Pancreas (tissue), 10 donors: ENCODE measurements at regions not wholly inside any gene's neighbourhood (a gene's known extent, or its start where the extent isn't known, plus 50 kb on each side); places are given as distances from the start of the nearest gene placed in this dataset.

Experiments used
- ATAC-seq, 4 donors: fragments of 200-7000 bp; cut with Tn5 transposase; one replicate each; pipeline versions ENCODE4 v1.8.0 to v1.9.1; 2020; ENCODE audit warnings: mild to moderate bottlenecking in 4 of 4, moderate library complexity in 4 of 4
- DNase-seq, 6 donors: peaks; one replicate each; pipeline ENCODE4 v3.0.0-alpha.2; 2020
- FAIRE-seq: peaks from 2 replicates; lab custom pipeline; 2012; peaks lifted over from hg19 to GRCh38; lab: Jason Lieb, UNC
- H3K27ac ChIP-seq, 4 donors: fragments of 200-600 bp; sonication (generic); 1 replicate in 3 of 4; 2 replicates in 1 of 4; pipeline versions ENCODE4 v1.5.0 to v1.8.0; 2020
- H3K27me3 ChIP-seq, 4 donors: fragments of 200-600 bp; one replicate each; pipeline ENCODE4 v1.8.0; 2021
- H3K36me3 ChIP-seq, 3 donors: fragments of 200-600 bp; sonication (generic) in 1 of 3; one replicate each; pipeline versions ENCODE4 v1.5.0 to v1.8.0; 2020 to 2021
- H3K4me1 ChIP-seq, 3 donors: fragments of 200-600 bp; one replicate each; pipeline ENCODE4 v1.8.0; 2021
- H3K4me3 ChIP-seq, 4 donors: fragments of 200-600 bp; sonication (generic) in 2 of 4; one replicate each; pipeline versions ENCODE4 v1.5.0 to v1.8.0; 2020 to 2021
- H3K9me3 ChIP-seq, 4 donors: fragments of 200-600 bp; one replicate each; pipeline ENCODE4 v1.8.0; 2021
- WGBS, 2 donors: extraction: QIAGEN DNeasy Blood & Tissue Kit; methylation state at CpG; one replicate each; pipeline ENCODE4 v1.1.7; 2013; 5-methylcytosine and 5-hydroxymethylcytosine counted together
- intact Hi-C, 3 donors: fragments of 100-400 bp; cut with DNase I; formaldehyde crosslinking; loops; one replicate each; pipeline versions ENCODE4 v1.11.1 to v1.14.2; 2022
- TF ChIP-seq, protein P1 (sequence below), 4 donors: fragments of 200-600 bp; sonication (generic) in 3 of 4; IDR thresholded peaks; one replicate each; pipeline versions ENCODE4 v1.5.0 to v1.8.0; 2021; ENCODE audit warnings: antibody characterized with exemption in 4 of 4
- donor health status: healthy with polysubstance abuse.
- donor health status: DM: no; HTN: no; CAD: no; lungs with moderate emphysema.
- donor health status: DM: no; HTN: no; CAD: no.
- donor health status: control.
- donor health status: control.
- donor health status: Bipolar disorder and iron deficiency.
- donor health status: DM: yes; HTN: yes; CAD: no.
- donor health status: DM: no; HTN: no; CAD: no.
- donor health status: DM: no; HTN: no; CAD: no.
- donor health status: DM: yes; HTN: yes; CAD: no.

DNA sequence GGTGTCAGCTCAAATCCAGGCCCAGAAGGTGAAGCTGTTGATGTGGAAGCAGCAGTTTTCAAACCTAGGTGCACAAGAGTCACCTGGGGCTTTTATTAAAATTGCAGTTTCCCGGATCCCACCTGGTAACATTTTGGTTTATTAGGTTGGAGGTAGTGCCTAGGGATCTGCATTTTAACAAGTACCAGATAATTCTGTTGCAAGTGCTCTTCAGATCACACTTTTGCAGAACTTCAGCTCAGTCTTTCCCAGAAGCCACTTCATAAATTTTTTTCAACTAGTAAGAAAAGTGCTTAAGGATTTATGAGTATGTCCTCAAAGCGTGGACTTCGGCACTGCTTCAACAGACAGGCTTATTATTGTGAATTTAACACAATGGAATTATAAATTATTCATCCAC, 213.8 kb downstream of the ADRA2A start:
- no peaks in the 10 kb centered on the region for H3K9me3 ChIP-seq
- FAIRE-seq (no peak), DNase-seq (no peak), ATAC-seq (no peak)
- 84 to 94% methylated on average over 3 of the region's 3 CpGs for WGBS, 2 donors
- H3K36me3 ChIP-seq = no peaks in the 10 kb centered on the region
- H3K27me3 ChIP-seq = no peaks in the 10 kb centered on the region
- intact Hi-C loops = no loop called here
- H3K4me1 ChIP-seq = no peaks in the 10 kb centered on the region
- no peak overlapping the region for H3K27ac ChIP-seq
- H3K4me3 ChIP-seq = no peak overlapping the region
- TF ChIP-seq, protein P1, sequence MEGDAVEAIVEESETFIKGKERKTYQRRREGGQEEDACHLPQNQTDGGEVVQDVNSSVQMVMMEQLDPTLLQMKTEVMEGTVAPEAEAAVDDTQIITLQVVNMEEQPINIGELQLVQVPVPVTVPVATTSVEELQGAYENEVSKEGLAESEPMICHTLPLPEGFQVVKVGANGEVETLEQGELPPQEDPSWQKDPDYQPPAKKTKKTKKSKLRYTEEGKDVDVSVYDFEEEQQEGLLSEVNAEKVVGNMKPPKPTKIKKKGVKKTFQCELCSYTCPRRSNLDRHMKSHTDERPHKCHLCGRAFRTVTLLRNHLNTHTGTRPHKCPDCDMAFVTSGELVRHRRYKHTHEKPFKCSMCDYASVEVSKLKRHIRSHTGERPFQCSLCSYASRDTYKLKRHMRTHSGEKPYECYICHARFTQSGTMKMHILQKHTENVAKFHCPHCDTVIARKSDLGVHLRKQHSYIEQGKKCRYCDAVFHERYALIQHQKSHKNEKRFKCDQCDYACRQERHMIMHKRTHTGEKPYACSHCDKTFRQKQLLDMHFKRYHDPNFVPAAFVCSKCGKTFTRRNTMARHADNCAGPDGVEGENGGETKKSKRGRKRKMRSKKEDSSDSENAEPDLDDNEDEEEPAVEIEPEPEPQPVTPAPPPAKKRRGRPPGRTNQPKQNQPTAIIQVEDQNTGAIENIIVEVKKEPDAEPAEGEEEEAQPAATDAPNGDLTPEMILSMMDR (IDR thresholded peaks at IDR 0.05) = no peak

DNA sequence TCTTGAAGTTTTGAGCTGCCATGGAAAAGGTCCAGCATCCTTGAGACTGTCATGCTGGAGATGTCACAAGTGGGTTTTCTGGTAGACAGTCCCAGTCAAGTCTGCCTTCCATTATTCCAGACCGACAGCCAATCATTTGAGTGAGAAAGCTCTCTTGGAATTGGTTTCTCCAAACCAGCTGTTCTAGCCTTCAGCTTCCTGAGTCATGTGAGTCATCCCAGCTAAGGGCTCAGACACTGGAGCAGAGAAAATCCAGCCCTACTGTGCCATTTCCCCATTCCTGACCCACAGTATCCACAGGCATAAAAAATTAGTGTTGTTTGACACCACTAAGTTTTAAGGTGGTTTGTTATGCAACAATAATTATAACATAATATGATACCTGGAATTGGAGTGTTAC, 219.0 kb downstream of the ADRA2A start:
- ATAC-seq (no peak), DNase-seq (no peak), FAIRE-seq (no peak)
- H3K4me1 ChIP-seq = no peaks in the 10 kb centered on the region
- H3K36me3 ChIP-seq = no peaks in the 10 kb centered on the region
- no peaks in the 10 kb centered on the region for H3K27me3 ChIP-seq
- TF ChIP-seq, protein P1 (IDR thresholded peaks at IDR 0.05) = no peak
- no peak overlapping the region for H3K4me3 ChIP-seq
- 82 to 83% methylated on average over 1 of the region's 1 CpG for WGBS, 2 donors
- H3K27ac ChIP-seq = no peak overlapping the region
- H3K9me3 ChIP-seq = no peaks in the 10 kb centered on the region
- intact Hi-C loops = no loop called here

DNA sequence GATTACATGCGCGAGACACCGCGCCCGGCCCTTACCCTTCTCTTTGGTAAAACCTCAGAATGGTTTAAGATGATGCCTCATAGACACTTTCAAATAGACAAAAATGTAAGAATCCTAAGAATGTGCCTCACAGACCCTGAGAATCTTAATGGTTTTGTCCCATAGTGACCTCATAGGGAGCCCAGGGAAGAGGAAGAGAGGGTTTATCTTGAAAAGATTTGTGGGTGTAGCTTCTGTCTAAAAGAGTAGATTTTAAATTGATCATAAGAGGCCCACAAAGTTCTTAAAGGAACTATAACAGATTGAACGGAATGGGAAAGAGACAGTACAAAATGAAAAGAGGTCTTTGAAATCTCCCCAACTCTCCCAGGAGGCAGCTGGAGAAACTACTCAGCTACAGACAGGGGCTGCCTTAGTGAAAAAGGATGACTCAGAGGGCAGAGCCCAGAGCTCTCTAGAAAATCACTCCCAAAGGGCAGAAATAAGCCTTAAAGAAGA, 220.6 kb downstream of the ADRA2A start:
- Histone ChIP-seq H3K4me3 (no peak overlapping the region), H3K27ac (no peak overlapping the region), H3K9me3 (no peaks in the 10 kb centered on the region), H3K4me1 (no peaks in the 10 kb centered on the region), H3K36me3 (no peaks in the 10 kb centered on the region), H3K27me3 (no peaks in the 10 kb centered on the region)
- FAIRE-seq (no peak), DNase-seq (no peak), ATAC-seq (peak in 1 of 4 donors; percentile 51)
- TF ChIP-seq, protein P1 (IDR thresholded peaks at IDR 0.05) = no peak
- 93 to 94% methylated on average over 6 of the region's 6 CpGs for WGBS, 2 donors
- intact Hi-C loops = no loop called here

DNA sequence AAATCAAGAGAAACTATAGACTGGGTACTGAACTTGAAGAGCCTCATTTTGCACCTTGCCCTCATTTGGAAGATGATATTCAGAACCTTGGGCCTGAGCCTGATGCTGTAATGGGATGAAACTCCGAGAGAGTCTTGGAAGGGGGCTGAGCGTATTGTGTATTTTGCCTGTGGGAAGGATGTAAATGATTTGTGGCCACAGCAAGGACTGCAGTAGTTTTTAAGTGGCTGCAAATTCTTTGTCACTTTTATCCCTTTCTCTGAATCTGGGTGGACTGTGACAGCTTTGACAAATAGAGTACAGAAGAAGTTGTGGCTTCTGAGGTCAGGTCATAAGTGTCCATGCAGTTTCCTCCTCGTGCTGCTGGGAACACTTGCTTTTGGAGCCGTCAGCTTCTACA, 221.2 kb downstream of the ADRA2A start:
- no peak overlapping the region for H3K27ac ChIP-seq
- no peaks in the 10 kb centered on the region for H3K4me1 ChIP-seq
- 60 to 63% methylated on average over 4 of the region's 4 CpGs for WGBS, 2 donors
- intact Hi-C loops = no loop called here
- no peaks in the 10 kb centered on the region for H3K27me3 ChIP-seq
- no peak overlapping the region for H3K4me3 ChIP-seq
- no peaks in the 10 kb centered on the region for H3K36me3 ChIP-seq
- TF ChIP-seq, protein P1 (IDR thresholded peaks at IDR 0.05) = no peak
- no peak for DNase-seq
- FAIRE-seq = no peak
- ATAC-seq = no peak
- no peaks in the 10 kb centered on the region for H3K9me3 ChIP-seq

DNA sequence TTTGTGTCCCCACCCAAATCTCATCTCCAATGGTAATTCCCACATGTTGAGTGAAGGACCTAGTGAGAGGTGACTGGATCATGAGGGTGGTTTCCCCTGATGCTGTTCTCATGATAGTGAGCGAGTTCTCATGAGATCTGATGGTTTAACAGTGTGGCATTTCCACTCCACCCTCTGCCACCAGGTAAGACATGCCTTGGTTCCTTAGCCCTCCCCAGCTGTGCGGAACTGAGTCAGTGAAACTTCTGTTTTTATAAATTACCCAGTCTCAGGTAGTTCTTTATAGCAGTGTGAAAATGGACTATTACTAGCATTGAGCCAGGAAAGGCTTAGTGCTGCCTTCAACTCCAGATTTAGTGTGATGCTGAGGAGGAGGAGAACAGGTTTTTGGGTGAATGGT, 222.2 kb downstream of the ADRA2A start:
- DNase-seq (no peak), ATAC-seq (no peak), FAIRE-seq (no peak)
- H3K27me3 ChIP-seq = no peaks in the 10 kb centered on the region
- TF ChIP-seq, protein P1 (IDR thresholded peaks at IDR 0.05) = no peak
- H3K36me3 ChIP-seq = no peaks in the 10 kb centered on the region
- H3K4me3 ChIP-seq = no peak overlapping the region
- H3K4me1 ChIP-seq = no peaks in the 10 kb centered on the region
- H3K27ac ChIP-seq = no peak overlapping the region
- 84 to 95% methylated on average over 2 of the region's 2 CpGs for WGBS, 2 donors
- H3K9me3 ChIP-seq = no peaks in the 10 kb centered on the region
- intact Hi-C loops = no loop called here
